Osteocyte (in vitro differentiated cells): ENCODE measurements at regions not wholly inside any gene's neighbourhood (a gene's known extent, or its start where the extent isn't known, plus 50 kb on each side); places are given as distances from the start of the nearest gene placed in this dataset.
"Not testable (repeated sequence)": the region's sequence is repeated elsewhere in the genome, so short reads cannot be mapped to it uniquely, and the experiment has no call there.

ENCODE experiments used
- DNase-seq: peaks from one replicate; pipeline ENCODE4 v3.0.0; 2021; ENCODE audit warnings: mixed read lengths; ENCODE audit not compliant: unreplicated experiment; ENCODE audit errors: extremely low spot score
- H3K27ac Mint-ChIP-seq: one replicate; pipeline ENCODE4 v1.8.0; 2021; ENCODE audit warnings: mild to moderate bottlenecking, mixed read lengths; ENCODE audit not compliant: unreplicated experiment
- H3K27me3 Mint-ChIP-seq: one replicate; pipeline ENCODE4 v1.8.0; 2021; ENCODE audit warnings: mixed read lengths; ENCODE audit not compliant: unreplicated experiment
- H3K36me3 Mint-ChIP-seq: one replicate; pipeline ENCODE4 v1.8.0; 2021; ENCODE audit warnings: mixed read lengths; ENCODE audit not compliant: unreplicated experiment
- H3K4me1 Mint-ChIP-seq: one replicate; pipeline ENCODE4 v1.8.0; 2021; ENCODE audit warnings: mixed read lengths; ENCODE audit not compliant: unreplicated experiment
- H3K4me3 Mint-ChIP-seq: one replicate; pipeline ENCODE4 v1.8.0; 2021; ENCODE audit warnings: mild to moderate bottlenecking, moderate library complexity, mixed read lengths; ENCODE audit not compliant: unreplicated experiment
- H3K9me3 Mint-ChIP-seq: one replicate; pipeline ENCODE4 v1.8.0; 2021; ENCODE audit warnings: mixed read lengths; ENCODE audit not compliant: unreplicated experiment
- CTCF ChIP-seq: fragments of 200-600 bp; sonication (generic); IDR thresholded peaks from 2 replicates; pipeline ENCODE4 v1.5.0; 2021; ENCODE audit warnings: antibody characterized with exemption, mild to moderate bottlenecking, moderate library complexity

- H3K27ac Mint-ChIP-seq: peak overlapping the region; percentile 45
- H3K36me3 Mint-ChIP-seq: no peaks in the 10 kb centered on the region
- no peaks in the 10 kb centered on the region for H3K27me3 Mint-ChIP-seq
- TF ChIP-seq CTCF: no peak
- no peaks in the 10 kb centered on the region for H3K9me3 Mint-ChIP-seq
- no peak overlapping the region for H3K4me3 Mint-ChIP-seq
- peaks cover 27% of the 10 kb centered on the region for H3K4me1 Mint-ChIP-seq
- DNase-seq: no peak
Measured at GRCh38 chr5:93995126-93995621, 253.8 kb upstream of the POU5F2 start.

GRCh38 chr5:93993161-93993560 is 251.8 kb upstream of the POU5F2 start:
- TF ChIP-seq CTCF: no peak
- Mint-ChIP-seq H3K27ac (no peak overlapping the region), H3K27me3 (no peaks in the 10 kb centered on the region), H3K36me3 (no peaks in the 10 kb centered on the region), H3K4me1 (peaks cover 27% of the 10 kb centered on the region), H3K4me3 (no peak overlapping the region), H3K9me3 (no peaks in the 10 kb centered on the region)
- no peak for DNase-seq

GRCh38 chr5:93990504-93991070 is 249.2 kb upstream of the POU5F2 start:
- DNase-seq: no peak
- peaks cover 4% of the 10 kb centered on the region for H3K9me3 Mint-ChIP-seq
- no peak overlapping the region for H3K27ac Mint-ChIP-seq
- no peak for TF ChIP-seq CTCF
- no peak overlapping the region for H3K4me3 Mint-ChIP-seq
- peaks cover 20% of the 10 kb centered on the region for H3K4me1 Mint-ChIP-seq
- H3K27me3 Mint-ChIP-seq: no peaks in the 10 kb centered on the region
- no peaks in the 10 kb centered on the region for H3K36me3 Mint-ChIP-seq

GRCh38 chr5:93985940-93986570 is 244.7 kb upstream of the POU5F2 start:
- not testable (repeated sequence) for H3K4me3 Mint-ChIP-seq

GRCh38 chr5:93978222-93978621 is 236.8 kb upstream of the POU5F2 start:
- H3K36me3 Mint-ChIP-seq: peaks cover 40% of the 10 kb centered on the region
- no peak for TF ChIP-seq CTCF
- no peak for DNase-seq
- no peaks in the 10 kb centered on the region for H3K4me1 Mint-ChIP-seq
- peaks cover 51% of the 10 kb centered on the region for H3K9me3 Mint-ChIP-seq
- no peak overlapping the region for H3K27ac Mint-ChIP-seq
- no peaks in the 10 kb centered on the region for H3K27me3 Mint-ChIP-seq
- no peak overlapping the region for H3K4me3 Mint-ChIP-seq

More at GRCh38 chr5:93985940-93986570, 244.7 kb upstream of the POU5F2 start:
- DNase-seq, H3K27ac Mint-ChIP-seq, H3K4me1 Mint-ChIP-seq, H3K36me3 Mint-ChIP-seq, H3K9me3 Mint-ChIP-seq, H3K27me3 Mint-ChIP-seq: not testable (repeated sequence)
